ENCODE measurements at regions not wholly inside any gene's neighbourhood (a gene's known extent, or its start where the extent isn't known, plus 50 kb on each side); places are given as distances from the start of the nearest gene placed in this dataset.
A peak's percentile ranks its signal among the peaks of the same experiment; 100 is the strongest.

- Histone ChIP-seq H3K36me3 (ENCODE audit: low read depth, missing control alignments) (no peaks in the 10 kb centered on the region), H3K27me3 (no peaks in the 10 kb centered on the region), H3K27ac (no peak overlapping the region), H3K4me1 (peaks cover 4% of the 10 kb centered on the region), H3K4me3 (no peak overlapping the region), H3K9me3 (no peaks in the 10 kb centered on the region)
- no peak for DNase-seq
- TF ChIP-seq CTCF (IDR thresholded peaks at IDR 0.05), result no peak
- WGBS, 2 donors, result 80 to 96% methylated on average over 1 of the region's 1 CpG
- intact Hi-C loops (cut with DNase I; ENCODE audit: low total_unique reads), result no loop called here
Measured at GRCh38 chr13:59490651-59491050, 673.1 kb downstream of the DIAPH3 start.

DNA sequence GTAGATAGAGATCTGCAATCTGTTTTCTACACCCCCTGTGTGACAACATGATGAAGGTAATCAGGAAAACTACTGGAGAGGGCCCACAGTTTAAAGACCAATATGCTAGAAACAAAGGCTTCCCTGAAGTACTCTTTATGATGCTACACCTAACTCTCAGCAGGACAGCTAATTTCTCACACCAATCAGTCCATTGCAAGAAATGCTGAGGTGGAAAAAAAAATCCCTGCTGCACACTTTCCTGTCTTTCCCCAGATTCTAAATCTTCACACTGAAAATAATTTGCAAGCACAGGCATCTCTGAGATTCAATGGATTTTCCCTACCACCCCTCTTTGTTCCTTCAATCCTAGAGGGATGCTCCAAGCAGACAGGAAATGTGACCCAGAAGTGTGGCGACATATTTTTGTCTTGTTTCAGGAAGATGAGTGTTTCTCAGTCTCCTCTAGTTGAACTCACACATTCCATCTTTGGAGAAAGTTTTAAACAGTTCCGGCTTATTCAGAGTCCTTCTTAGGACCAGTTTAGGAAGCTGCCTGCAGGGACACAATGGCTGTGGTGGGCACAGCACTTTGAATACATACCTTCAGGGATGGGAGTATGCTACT, 671.6 kb downstream of the DIAPH3 start:
- no peak for TF ChIP-seq POLR2A (IDR thresholded peaks at IDR 0.05)
- no peak for TF ChIP-seq CTCF (IDR thresholded peaks at IDR 0.05)
- no peak for DNase-seq
- no peaks in the 10 kb centered on the region for H3K9me3 ChIP-seq
- H3K4me3 ChIP-seq, result no peak overlapping the region
- H3K27ac ChIP-seq, result no peak overlapping the region
- WGBS, 2 donors, result 70 to 83% methylated on average over 2 of the region's 2 CpGs
- H3K4me1 ChIP-seq, result peaks cover 4% of the 10 kb centered on the region
- intact Hi-C loops (cut with DNase I; ENCODE audit: low total_unique reads), result no loop called here
- H3K36me3 ChIP-seq (ENCODE audit: low read depth, missing control alignments), result no peaks in the 10 kb centered on the region
- H3K27me3 ChIP-seq, result no peaks in the 10 kb centered on the region

DNA sequence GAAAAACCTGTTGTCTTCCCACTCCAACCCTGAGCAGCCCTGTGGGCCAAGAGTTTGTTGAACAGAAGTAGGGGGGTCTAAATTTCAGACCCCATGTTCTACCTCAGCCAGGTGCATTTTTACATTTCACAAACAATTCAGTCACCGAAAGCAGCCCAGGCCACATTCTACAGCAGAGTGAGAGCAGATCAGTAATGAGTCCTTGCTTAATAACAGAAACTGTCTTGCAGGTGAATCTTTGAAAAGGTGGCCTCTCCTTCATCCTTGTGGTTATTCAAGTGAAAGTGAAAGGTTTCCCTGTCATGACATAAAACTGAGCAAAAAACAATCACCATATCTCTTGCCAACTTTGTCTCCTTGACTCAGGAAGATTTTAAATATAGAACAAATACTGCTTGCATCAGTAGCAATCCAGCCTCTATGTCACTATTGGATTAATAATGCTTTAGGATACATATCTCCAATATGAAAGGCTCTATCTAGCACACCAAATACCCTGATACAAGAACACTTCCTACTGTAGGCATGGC, 670.2 kb downstream of the DIAPH3 start:
- no peak overlapping the region for H3K27ac ChIP-seq
- intact Hi-C loops (cut with DNase I; ENCODE audit: low total_unique reads), result no loop called here
- WGBS, 2 donors, result 94 to 95% methylated on average over 1 of the region's 1 CpG
- H3K4me1 ChIP-seq, result peaks cover 4% of the 10 kb centered on the region
- DNase-seq, result no peak
- no peaks in the 10 kb centered on the region for H3K9me3 ChIP-seq
- no peak overlapping the region for H3K4me3 ChIP-seq
- H3K36me3 ChIP-seq (ENCODE audit: low read depth, missing control alignments), result no peaks in the 10 kb centered on the region
- TF ChIP-seq CTCF (IDR thresholded peaks at IDR 0.05), result no peak
- TF ChIP-seq POLR2A (IDR thresholded peaks at IDR 0.05), result no peak
- H3K27me3 ChIP-seq, result no peaks in the 10 kb centered on the region

- Histone ChIP-seq H3K27me3 (no peaks in the 10 kb centered on the region), H3K27ac (no peak overlapping the region), H3K36me3 (ENCODE audit: low read depth, missing control alignments) (no peaks in the 10 kb centered on the region), H3K9me3 (no peaks in the 10 kb centered on the region), H3K4me3 (no peak overlapping the region), H3K4me1 (peaks cover 4% of the 10 kb centered on the region)
- intact Hi-C loops (cut with DNase I; ENCODE audit: low total_unique reads), result no loop called here
- no peak for DNase-seq
- TF ChIP-seq CTCF (IDR thresholded peaks at IDR 0.05), result no peak
- no peak for TF ChIP-seq POLR2A (IDR thresholded peaks at IDR 0.05)
Measured at GRCh38 chr13:59494151-59494550, 669.6 kb downstream of the DIAPH3 start.

DNA sequence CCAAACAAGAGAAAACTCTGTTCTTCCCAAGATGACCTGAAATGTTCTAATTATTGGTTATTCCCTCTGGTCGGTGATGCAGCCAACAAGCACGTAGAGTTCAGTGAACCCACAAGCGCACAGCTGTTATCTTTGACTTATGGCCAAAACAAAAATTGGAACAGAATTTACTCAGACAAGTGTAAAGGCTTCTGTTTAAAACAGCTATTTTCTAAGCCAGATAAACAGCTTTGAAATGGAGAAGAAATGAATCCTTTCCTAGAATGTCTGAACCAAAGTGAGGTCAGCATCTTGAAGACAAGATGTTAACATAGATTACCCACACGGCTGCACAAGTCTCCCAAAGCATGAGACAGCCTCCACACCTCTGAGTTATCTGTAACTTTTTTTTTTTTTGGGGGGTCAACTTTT, 669.2 kb downstream of the DIAPH3 start:
- DNase-seq, result peak; percentile 16
- intact Hi-C loops (cut with DNase I; ENCODE audit: low total_unique reads), result no loop called here
- no peaks in the 10 kb centered on the region for H3K27me3 ChIP-seq
- H3K9me3 ChIP-seq, result no peaks in the 10 kb centered on the region
- peaks cover 4% of the 10 kb centered on the region for H3K4me1 ChIP-seq
- WGBS, 2 donors, result 25 to 41% methylated on average over 4 of the region's 4 CpGs
- H3K4me3 ChIP-seq, result no peak overlapping the region
- TF ChIP-seq POLR2A (IDR thresholded peaks at IDR 0.05) (no peak), CTCF (IDR thresholded peaks at IDR 0.05) (no peak)
- no peaks in the 10 kb centered on the region for H3K36me3 ChIP-seq (ENCODE audit: low read depth, missing control alignments)
- no peak overlapping the region for H3K27ac ChIP-seq
